IPS DF 4.7 (cell line): ENCODE measurements at regions not wholly inside any gene's neighbourhood (a gene's known extent, or its start where the extent isn't known, plus 50 kb on each side); places are given as distances from the start of the nearest gene placed in this dataset.

ENCODE experiments used
- DNase-seq: peaks from one replicate; pipeline ENCODE4 v3.0.0-alpha.2; 2013; ENCODE audit warnings: low spot score; ENCODE audit errors: extremely low read depth

DNA sequence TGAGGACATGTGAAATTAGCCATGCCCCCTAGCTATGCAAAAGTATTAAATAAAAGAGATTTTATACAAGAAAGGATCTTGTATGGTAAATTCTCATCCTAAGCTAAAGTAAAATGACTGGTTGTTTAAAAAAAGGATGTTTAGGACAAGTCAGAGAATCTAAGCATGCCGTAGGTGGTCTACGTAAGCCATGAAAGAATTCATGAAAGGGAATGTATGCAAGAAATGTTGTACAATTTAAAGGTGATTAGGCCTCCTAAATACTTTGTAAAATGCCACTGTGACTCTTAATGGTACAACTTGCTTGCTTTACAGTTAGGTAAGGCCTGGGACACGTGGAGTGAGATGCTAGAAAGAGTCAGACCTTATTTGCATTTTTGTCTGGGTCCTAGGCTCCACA is 209.0 kb downstream of the EFHB start:
- DNase-seq, result no peak

DNA sequence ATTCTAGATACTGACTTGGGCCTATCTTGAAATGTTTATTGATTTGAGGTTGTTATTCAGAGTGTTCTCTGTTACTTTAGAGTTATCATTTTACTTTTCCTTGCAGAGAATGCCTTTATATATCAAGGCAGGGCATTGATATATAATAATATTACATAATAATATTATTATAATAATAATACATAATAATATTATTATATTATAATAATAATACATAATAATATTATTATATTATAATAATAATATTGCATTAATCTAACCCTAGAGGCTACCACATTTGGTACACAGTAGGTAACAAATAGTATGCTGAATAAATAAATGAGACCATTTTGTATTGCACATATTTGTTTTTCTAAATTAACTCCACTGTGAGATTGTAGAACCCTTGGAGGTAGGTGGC is 216.3 kb downstream of the EFHB start:
- no peak for DNase-seq

DNA sequence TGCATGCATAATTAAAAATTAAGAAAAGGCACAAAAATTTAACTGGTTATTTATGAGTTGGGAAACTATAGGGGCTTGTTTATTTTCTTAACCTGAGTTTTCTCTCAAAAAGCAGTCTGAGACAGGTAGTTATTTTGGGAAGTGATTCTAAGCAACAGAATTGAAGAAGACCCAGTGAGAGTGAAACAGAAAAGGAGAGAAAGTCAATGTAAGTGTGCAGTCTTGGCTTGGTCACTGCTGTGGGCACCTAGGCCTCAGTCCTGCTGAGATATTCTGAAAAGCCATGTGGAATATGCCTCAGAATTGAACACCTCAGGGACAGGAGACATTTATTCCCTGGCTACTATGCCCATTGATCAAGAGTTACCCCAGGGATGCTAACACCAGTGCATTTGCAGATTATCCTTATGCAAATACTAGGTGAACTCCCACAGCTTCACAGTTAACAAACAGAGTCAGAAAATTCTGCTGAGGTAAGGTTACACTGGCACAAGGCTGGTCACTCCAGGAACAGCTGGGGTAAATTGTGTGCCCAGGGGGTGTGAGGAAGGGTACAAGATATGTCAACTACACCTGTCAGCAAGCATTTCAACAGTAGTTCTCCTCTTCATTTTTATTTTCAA is 222.7 kb downstream of the EFHB start:
- no peak for DNase-seq

DNA sequence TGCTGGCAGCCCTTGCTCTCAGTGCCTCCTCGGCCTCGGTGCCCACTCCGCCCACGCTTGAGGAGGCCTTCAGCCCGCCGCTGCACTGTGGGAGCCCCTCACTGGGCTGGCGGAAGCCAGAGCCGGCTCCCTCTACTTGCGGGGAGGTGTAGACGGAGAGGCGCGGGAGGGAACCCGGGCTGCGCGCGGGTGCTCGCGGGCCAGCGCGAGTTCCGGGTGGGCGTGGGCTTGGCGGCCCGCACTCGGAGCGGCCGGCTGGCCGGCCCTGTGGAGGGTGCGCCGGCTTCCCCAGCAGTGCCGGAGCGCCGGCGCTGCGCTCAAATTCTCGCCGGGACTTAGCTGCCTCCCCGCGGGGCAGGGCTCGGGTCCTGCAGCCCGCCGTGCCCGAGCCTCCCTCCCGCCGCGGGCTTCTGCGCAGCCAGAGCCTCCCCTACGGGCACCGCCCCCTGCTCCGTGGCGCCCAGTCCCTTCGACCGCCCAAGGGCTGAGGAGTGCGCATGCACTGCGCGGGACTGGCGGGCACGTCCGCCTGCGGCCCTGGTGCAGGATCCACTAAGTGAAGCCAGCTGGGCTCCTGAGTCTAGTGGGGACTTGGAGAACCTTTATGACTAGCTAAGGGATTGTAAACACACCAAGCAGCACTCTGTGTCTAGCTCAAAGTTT is 231.5 kb downstream of the EFHB start:
- DNase-seq, result no peak

DNA sequence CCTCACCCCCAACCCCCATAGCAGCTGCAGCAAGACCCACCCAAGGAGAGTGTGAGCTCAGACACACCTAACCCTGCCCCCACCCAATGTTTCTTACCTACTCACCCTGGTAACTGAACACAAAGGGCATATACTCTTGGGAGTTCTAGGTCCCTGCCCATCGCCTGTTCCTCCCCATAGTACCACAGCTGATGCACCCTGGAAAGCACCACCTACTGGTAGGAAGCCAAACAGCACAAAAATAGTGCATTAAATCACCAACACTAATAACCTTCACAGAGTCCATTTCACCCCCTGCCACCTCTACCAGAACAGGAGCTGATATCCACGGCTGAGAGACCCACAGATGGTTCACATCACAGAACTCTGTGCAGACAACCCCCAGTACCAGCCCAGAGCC is 245.2 kb downstream of the EFHB start:
- DNase-seq, result peak; percentile 11

DNA sequence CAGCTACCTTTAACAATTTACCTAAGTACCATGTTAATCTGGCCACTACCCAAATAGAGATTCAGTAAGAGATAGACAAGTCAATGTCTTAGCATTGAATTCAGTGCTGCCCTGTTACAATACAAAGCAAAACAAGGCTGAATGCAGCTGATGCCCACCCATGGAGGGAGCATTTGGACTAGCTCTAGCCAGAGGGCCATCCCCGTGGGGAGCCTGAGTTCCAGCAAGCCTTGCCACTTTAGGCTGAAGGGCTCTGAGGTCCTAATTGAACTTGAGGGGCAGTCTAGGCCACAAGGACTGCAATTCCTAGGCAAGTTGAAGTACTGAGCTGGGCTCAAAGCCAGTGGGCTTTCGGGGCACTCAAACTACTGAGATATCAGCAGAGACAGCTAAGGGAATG is 265.9 kb downstream of the EFHB start:
- no peak for DNase-seq

DNA sequence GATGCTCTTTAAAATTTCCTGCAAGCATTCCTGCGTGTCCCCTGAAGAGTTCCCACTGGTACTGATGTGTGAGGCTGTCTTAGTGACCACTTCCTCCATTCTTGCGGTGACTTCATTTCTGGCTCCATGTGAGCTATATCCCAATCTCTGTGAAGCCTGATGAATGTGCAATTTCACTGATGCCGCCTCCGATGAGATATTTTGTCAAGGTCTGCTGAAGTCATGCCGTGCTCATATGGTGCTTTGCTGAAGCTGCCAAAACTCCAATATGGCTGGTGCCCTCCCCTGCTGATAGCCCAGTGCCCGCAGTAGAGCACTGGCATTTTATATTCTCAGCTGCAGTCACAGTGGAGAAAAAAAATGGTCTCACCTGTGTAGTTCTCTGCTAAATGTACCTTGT is 271.5 kb downstream of the EFHB start:
- DNase-seq, result no peak

DNA sequence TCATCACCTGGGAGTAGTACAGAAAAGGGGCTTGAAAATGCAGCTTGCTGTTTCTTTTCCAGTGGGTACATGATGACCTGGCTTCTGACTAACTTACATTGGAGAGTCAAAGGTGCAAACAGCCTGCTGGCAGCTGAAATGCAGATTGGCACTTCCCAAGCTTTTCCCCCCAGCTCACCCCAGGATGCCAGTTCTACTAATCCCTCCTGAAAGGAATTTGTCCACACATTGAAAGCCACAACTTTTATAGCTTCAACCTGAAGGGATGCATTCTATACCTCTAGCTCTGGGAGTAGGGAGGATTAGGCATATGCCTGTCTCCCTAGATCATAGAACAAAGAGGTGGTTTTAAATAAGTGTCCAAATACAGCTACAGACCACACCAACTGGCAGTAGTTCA is 281.7 kb downstream of the EFHB start:
- DNase-seq, result no peak

DNA sequence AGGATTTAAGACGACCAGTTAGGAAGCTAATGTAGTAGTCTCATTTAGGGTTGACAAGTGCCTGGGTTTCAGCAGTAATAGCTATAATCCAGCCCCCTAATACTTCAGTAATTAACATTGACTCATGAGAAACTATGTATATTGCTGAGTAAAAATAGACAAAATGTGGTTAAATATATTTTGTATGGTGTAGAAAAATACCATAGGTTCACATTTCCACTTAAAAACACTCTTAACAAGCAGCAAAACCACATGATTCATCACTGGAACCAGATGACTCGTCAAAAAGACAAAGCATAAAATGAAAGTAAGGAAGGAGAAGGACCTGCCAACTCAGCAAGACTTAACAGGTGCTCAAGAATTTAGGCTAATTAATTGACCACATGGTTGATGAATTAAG is 288.9 kb downstream of the EFHB start:
- no peak for DNase-seq

DNA sequence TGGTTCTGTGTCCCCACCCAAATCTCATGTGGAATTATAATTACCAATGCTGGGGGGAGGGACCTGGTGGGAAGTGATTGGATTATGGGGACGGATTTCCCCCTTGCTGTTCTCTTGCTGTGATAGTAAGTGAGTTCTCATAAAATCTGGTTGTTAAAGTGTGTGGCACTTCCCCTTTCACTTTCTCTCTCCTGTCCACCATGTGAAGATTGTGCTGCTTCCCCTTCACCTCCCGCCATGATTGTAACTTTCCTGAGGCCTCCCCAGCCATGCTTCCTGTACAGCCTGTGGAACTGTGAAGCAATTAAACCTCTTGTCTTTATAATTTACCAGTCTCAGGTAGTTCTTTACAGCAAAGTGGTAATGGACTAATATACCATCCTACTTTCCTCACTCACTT is 289.6 kb downstream of the EFHB start:
- DNase-seq, result no peak

DNA sequence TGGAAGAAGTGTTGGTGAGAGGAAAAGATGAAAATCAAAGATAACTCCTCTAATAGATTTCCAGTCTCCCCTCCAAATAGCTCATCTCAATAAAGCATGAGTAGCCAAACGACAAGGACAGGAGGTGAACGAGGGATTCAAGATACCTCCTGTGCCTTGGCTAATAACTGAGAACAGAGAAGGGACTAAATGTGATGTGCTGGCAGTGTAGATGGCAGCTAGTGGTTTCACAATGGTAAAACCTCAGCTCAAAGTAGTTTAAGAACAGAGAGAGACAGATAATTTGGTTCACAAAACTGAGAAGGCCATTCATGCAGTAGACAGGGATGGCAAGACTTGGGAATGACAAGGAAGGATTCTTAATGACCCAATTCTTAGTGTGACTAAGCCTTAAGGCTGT is 292.6 kb downstream of the EFHB start:
- no peak for DNase-seq

DNA sequence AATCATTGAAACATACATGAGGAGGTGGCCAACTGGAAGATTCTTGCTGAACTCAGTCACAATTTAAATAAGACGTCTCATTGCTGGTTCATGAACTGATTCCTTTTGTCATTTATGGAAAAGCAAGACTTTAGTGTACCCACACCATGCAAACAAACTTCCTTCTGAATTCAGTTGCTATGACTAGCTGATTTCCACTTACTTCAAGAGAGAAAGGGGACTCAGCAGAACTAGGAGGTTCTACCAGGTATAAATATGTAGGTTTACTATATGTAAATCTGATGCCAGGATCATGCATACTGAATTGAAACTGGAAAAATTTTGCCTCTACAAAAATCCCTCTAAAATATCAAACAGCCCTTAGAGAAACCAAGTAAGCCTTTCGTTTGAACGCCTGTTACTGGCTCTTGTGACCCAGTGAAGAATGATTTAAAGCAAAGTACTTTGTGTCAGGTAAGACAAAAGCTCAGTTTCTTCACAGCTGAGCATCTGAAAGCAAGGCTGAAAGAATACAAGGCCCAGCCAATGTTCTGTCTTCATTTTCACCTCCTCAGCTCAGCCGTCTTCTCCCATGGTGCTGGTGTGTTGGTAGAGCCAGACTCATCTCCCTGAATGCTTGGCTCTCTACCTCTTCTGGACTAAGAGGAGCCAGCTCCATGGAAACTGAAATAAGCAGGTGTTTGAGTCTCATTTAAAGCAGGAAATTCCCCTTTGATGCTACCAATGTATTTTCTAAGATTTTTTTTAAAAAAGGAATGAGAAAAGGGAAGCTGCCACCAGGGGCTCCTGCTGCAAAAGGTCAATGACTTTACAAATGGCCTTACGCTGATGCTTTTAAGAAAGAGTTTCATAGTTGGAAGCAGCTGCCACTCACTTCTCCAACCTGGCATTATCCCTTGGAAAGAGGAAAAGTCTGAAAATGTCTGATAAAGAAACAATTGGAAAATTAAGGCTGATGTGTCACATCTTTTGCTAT is 301.6 kb downstream of the EFHB start:
- no peak for DNase-seq

DNA sequence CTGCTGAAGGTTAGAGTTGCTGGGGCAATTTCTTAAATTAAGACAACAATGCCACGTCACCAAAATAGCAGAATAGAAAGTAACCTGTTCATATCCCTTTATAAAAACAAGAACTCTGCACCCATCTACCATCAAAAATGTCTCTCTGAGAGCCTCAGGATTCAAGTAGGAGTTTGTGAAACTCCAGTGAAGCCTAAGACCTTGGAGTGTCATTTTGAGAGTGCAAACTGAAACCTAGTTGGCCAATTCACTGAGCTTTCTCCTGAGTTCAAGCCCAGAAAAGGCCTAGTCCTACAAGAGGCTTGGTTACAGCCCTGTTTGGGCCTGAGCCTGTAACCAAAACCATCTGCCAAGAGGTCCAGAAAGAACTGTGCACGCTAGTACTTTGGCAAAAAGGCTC is 335.1 kb downstream of the EFHB start:
- no peak for DNase-seq

DNA sequence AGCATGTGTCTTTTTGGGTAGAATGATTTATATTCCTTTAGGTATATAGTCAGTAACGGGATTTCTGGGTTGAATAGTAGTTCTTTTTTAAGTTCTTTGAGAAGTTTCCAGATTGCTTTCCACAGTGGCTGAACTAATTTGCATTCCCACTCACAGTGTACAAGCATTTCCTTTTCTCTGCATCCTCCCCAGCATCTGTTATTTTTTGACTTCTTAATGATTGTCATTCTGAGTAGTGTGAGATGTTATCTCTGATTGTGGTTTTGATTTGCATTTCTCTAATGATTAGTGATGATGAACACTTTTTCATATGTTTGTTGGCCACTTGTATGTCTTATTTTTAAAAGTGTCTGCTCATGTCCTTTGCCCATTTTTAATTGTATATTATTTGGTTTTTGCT is 337.6 kb downstream of the EFHB start:
- DNase-seq, result no peak

DNA sequence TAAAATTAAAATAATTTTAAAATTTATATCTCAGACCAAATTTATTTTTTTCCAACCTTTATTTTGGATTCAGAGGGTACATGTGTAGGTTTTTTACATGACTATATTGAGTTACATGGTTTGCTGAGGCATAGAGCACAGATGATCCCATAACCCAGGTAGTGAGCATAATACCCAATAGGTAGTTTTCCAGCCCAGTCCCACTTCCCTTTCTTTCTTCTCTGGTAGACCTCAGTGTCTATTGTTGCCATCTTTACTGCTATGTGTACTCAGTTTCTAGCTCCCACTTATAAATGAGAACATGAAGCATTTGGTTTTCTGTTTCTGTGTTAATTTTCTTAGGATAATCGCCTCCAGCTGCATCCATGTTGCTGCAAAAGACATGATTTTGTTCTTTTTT is 338.1 kb downstream of the EFHB start:
- no peak for DNase-seq
